Vagina (tissue), 2 donors: ENCODE measurements at regions not wholly inside any gene's neighbourhood (a gene's known extent, or its start where the extent isn't known, plus 50 kb on each side); places are given as distances from the start of the nearest gene placed in this dataset.

Experiments
- DNase-seq, 2 donors: peaks; one replicate each; pipeline ENCODE4 v3.0.0-alpha.2; 2017; ENCODE audit errors: extremely low spot score in 2 of 2
- H3K27ac ChIP-seq: fragments of 200-600 bp; sonication (generic); one replicate; pipeline ENCODE4 v1.5.1; 2019
- H3K27me3 ChIP-seq: fragments of 200-600 bp; sonication (generic); one replicate; pipeline ENCODE4 v1.5.1; 2019
- H3K36me3 ChIP-seq, 2 donors: fragments of 200-600 bp; sonication (generic); one replicate each; pipeline ENCODE4 v1.5.1; 2017 to 2019
- H3K4me1 ChIP-seq: fragments of 200-600 bp; sonication (generic); one replicate; pipeline ENCODE4 v1.5.1; 2019
- H3K4me3 ChIP-seq, 2 donors: fragments of 200-600 bp; sonication (generic); 1 replicate in 1 of 2; 2 replicates in 1 of 2; pipeline ENCODE4 v1.5.1; 2016 to 2019
- H3K9me3 ChIP-seq: fragments of 200-600 bp; sonication (generic); one replicate; pipeline ENCODE4 v1.5.1; 2019
- CTCF ChIP-seq, 3 experiments: fragments of 450-650 bp in 2 of 3; fragments of 200-600 bp in 1 of 3; sonication (generic) in 1 of 3; IDR thresholded peaks; one replicate each; pipeline ENCODE4 v1.5.1; 2017 to 2019; ENCODE audit warnings: antibody characterized with exemption in 3 of 3, mild to moderate bottlenecking in 2 of 3, moderate library complexity in 2 of 3
- POLR2A ChIP-seq, 2 donors: fragments of 450-650 bp; IDR thresholded peaks; one replicate each; pipeline ENCODE4 v1.6.1; 2017; ENCODE audit warnings: antibody characterized with exemption in 2 of 2, mild to moderate bottlenecking in 2 of 2, moderate library complexity in 2 of 2
- POLR2AphosphoS5 ChIP-seq, 2 donors: sonication (generic); formaldehyde crosslinking; IDR thresholded peaks; one replicate each; pipeline ENCODE4 v1.9.0; 2017; ENCODE audit warnings: antibody characterized with exemption in 2 of 2, mild to moderate bottlenecking in 2 of 2, low read depth in 1 of 2; ENCODE audit not compliant: insufficient read depth in 1 of 2
- intact Hi-C: fragments of 100-400 bp; cut with DNase I; formaldehyde crosslinking; loops from one replicate; pipeline ENCODE4 v1.15.1; 2023

GRCh38 chr2:147041121-147041494 lies 803.7 kb upstream of the ACVR2A start:
- TF ChIP-seq POLR2A (IDR thresholded peaks at IDR 0.05) (no peak), POLR2AphosphoS5 (IDR thresholded peaks at IDR 0.05; ENCODE audit: insufficient read depth in 1 of 2, low read depth in 1 of 2) (no peak), CTCF (IDR thresholded peaks at IDR 0.05) (no peak)
- H3K27ac ChIP-seq, result no peak overlapping the region
- intact Hi-C loops, result no loop called here
- DNase-seq, result no peak
- no peak overlapping the region for H3K4me3 ChIP-seq
- no peaks in the 10 kb centered on the region for H3K9me3 ChIP-seq
- no peaks in the 10 kb centered on the region for H3K4me1 ChIP-seq
- no peaks in the 10 kb centered on the region for H3K27me3 ChIP-seq
- no peaks in the 10 kb centered on the region for H3K36me3 ChIP-seq

- Histone ChIP-seq H3K27ac (no peak overlapping the region), H3K27me3 (no peaks in the 10 kb centered on the region), H3K4me3 (no peak overlapping the region), H3K36me3 (no peaks in the 10 kb centered on the region), H3K4me1 (no peaks in the 10 kb centered on the region), H3K9me3 (no peaks in the 10 kb centered on the region)
- no peak for DNase-seq
- intact Hi-C loops, result no loop called here
- no peak for TF ChIP-seq POLR2AphosphoS5 (IDR thresholded peaks at IDR 0.05; ENCODE audit: insufficient read depth in 1 of 2, low read depth in 1 of 2)
- no peak for TF ChIP-seq POLR2A (IDR thresholded peaks at IDR 0.05)
- no peak for TF ChIP-seq CTCF (IDR thresholded peaks at IDR 0.05)
Measured at GRCh38 chr2:147040298-147041120, 804.3 kb upstream of the ACVR2A start.

- H3K4me1 ChIP-seq, result peaks cover 5% of the 10 kb centered on the region
Measured at GRCh38 chr2:147037048-147037447, 807.8 kb upstream of the ACVR2A start.

GRCh38 chr2:147033044-147033443 lies 811.8 kb upstream of the ACVR2A start:
- Histone ChIP-seq H3K4me3 (no peak overlapping the region), H3K27me3 (no peaks in the 10 kb centered on the region), H3K36me3 (no peaks in the 10 kb centered on the region), H3K9me3 (no peaks in the 10 kb centered on the region), H3K27ac (no peak overlapping the region), H3K4me1 (peaks cover 20% of the 10 kb centered on the region)
- TF ChIP-seq POLR2A (IDR thresholded peaks at IDR 0.05), result no peak
- no peak for TF ChIP-seq POLR2AphosphoS5 (IDR thresholded peaks at IDR 0.05; ENCODE audit: insufficient read depth in 1 of 2, low read depth in 1 of 2)
- no peak for TF ChIP-seq CTCF (IDR thresholded peaks at IDR 0.05)
- no peak for DNase-seq
- intact Hi-C loops, result no loop called here

More at GRCh38 chr2:147037048-147037447, 807.8 kb upstream of the ACVR2A start:
- DNase-seq, result no peak
- Histone ChIP-seq H3K27ac (no peak overlapping the region), H3K9me3 (no peaks in the 10 kb centered on the region), H3K4me3 (no peak overlapping the region), H3K36me3 (no peaks in the 10 kb centered on the region), H3K27me3 (no peaks in the 10 kb centered on the region)
- intact Hi-C loops, result no loop called here
- TF ChIP-seq POLR2AphosphoS5 (IDR thresholded peaks at IDR 0.05; ENCODE audit: insufficient read depth in 1 of 2, low read depth in 1 of 2) (no peak), CTCF (IDR thresholded peaks at IDR 0.05) (no peak), POLR2A (IDR thresholded peaks at IDR 0.05) (no peak)

GRCh38 chr2:147031897-147032296 lies 812.9 kb upstream of the ACVR2A start:
- H3K4me3 ChIP-seq, result no peak overlapping the region
- no peak overlapping the region for H3K27ac ChIP-seq
- TF ChIP-seq CTCF (IDR thresholded peaks at IDR 0.05) (no peak), POLR2AphosphoS5 (IDR thresholded peaks at IDR 0.05; ENCODE audit: insufficient read depth in 1 of 2, low read depth in 1 of 2) (no peak), POLR2A (IDR thresholded peaks at IDR 0.05) (no peak)
- H3K36me3 ChIP-seq, result no peaks in the 10 kb centered on the region
- intact Hi-C loops, result no loop called here
- peaks cover 22% of the 10 kb centered on the region for H3K4me1 ChIP-seq
- no peaks in the 10 kb centered on the region for H3K27me3 ChIP-seq
- no peak for DNase-seq
- no peaks in the 10 kb centered on the region for H3K9me3 ChIP-seq
